ENCODE measurements at regions not wholly inside any gene's neighbourhood (a gene's known extent, or its start where the extent isn't known, plus 50 kb on each side); places are given as distances from the start of the nearest gene placed in this dataset.

- Mint-ChIP-seq H3K4me3 (no peak overlapping the region), H3K4me1 (no peaks in the 10 kb centered on the region), H3K27me3 (no peaks in the 10 kb centered on the region), H3K27ac (no peak overlapping the region), H3K36me3 (ENCODE audit: low read depth) (no peaks in the 10 kb centered on the region), H3K9me3 (no peaks in the 10 kb centered on the region)
- CTCF ChIA-PET, result no interaction called here
- POLR2A ChIA-PET, result no interaction called here
- no peak for DNase-seq
Observed at GRCh38 chr1:194709439-194709838, 1523.0 kb upstream of the B3GALT2 start.

DNA sequence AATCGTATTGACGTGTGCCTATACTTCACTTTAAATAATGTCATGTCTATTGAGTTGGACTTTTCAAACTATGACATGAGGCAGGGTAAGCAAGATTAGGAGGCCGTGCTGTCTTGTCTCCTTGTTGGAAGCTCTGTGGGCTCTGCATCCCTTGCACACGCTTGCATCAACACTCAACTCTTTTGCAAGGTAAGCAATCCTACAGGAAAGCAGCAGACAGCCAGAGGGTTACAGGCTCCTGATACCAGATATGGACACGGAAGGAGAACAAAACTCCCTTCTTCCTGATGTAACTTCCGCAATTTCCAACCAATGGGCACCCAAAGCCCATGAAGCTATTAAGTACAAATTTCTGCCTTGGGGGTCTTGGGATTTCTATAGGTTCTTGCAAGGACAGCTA, 1520.7 kb upstream of the B3GALT2 start:
- Mint-ChIP-seq H3K27me3 (no peaks in the 10 kb centered on the region), H3K4me1 (no peaks in the 10 kb centered on the region), H3K4me3 (no peak overlapping the region), H3K27ac (no peak overlapping the region), H3K9me3 (no peaks in the 10 kb centered on the region), H3K36me3 (ENCODE audit: low read depth) (no peaks in the 10 kb centered on the region)
- DNase-seq, result no peak
- POLR2A ChIA-PET, result no interaction called here
- CTCF ChIA-PET, result no interaction called here

GRCh38 chr1:194705123-194705854, 1518.9 kb upstream of the B3GALT2 start:
- DNase-seq, result no peak
- Mint-ChIP-seq H3K27ac (no peak overlapping the region), H3K4me1 (no peaks in the 10 kb centered on the region), H3K36me3 (ENCODE audit: low read depth) (no peaks in the 10 kb centered on the region), H3K4me3 (no peak overlapping the region), H3K27me3 (no peaks in the 10 kb centered on the region), H3K9me3 (no peaks in the 10 kb centered on the region)
- ChIA-PET POLR2A (no interaction called here), CTCF (no interaction called here)

GRCh38 chr1:194698908-194699318, 1512.5 kb upstream of the B3GALT2 start:
- Mint-ChIP-seq H3K27me3 (no peaks in the 10 kb centered on the region), H3K4me3 (no peak overlapping the region), H3K4me1 (no peaks in the 10 kb centered on the region), H3K27ac (no peak overlapping the region), H3K9me3 (no peaks in the 10 kb centered on the region), H3K36me3 (ENCODE audit: low read depth) (no peaks in the 10 kb centered on the region)
- POLR2A ChIA-PET, result no interaction called here
- CTCF ChIA-PET, result no interaction called here
- no peak for DNase-seq

- Mint-ChIP-seq H3K27ac (no peak overlapping the region), H3K36me3 (ENCODE audit: low read depth) (no peaks in the 10 kb centered on the region), H3K9me3 (no peaks in the 10 kb centered on the region), H3K4me1 (no peaks in the 10 kb centered on the region), H3K27me3 (no peaks in the 10 kb centered on the region), H3K4me3 (no peak overlapping the region)
- DNase-seq, result no peak
- CTCF ChIA-PET, result no interaction called here
- POLR2A ChIA-PET, result no interaction called here
Observed at GRCh38 chr1:194693244-194693643, 1506.8 kb upstream of the B3GALT2 start.

DNA sequence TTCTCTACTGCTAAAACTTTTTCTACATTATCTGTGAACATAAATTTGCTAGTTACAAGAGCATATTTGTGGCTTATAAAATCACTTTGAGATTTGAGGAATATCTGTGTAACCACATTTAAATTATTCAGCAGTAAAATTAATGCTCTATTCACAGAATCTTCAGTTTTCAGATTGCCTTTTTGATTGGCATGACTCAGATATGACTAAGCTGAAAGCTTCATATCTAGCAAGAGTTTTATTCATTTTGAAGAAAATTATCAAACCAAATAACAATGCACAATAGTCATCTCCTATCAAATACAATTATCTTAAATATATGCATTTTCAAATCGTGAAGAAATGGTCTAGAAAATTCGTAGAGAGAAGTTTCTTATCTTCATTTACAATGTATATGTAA, 1498.2 kb upstream of the B3GALT2 start:
- Mint-ChIP-seq H3K36me3 (ENCODE audit: low read depth) (no peaks in the 10 kb centered on the region), H3K27ac (no peak overlapping the region), H3K27me3 (no peaks in the 10 kb centered on the region), H3K4me1 (no peaks in the 10 kb centered on the region), H3K9me3 (peaks cover 2% of the 10 kb centered on the region), H3K4me3 (no peak overlapping the region)
- CTCF ChIA-PET, result no interaction called here
- no peak for DNase-seq
- POLR2A ChIA-PET, result no interaction called here

GRCh38 chr1:194658090-194658439, 1471.7 kb upstream of the B3GALT2 start:
- H3K36me3 Mint-ChIP-seq (ENCODE audit: low read depth), result no peaks in the 10 kb centered on the region

GRCh38 chr1:194654956-194655355, 1468.5 kb upstream of the B3GALT2 start:
- Mint-ChIP-seq H3K27ac (no peak overlapping the region), H3K4me3 (no peak overlapping the region), H3K36me3 (ENCODE audit: low read depth) (no peaks in the 10 kb centered on the region), H3K4me1 (no peaks in the 10 kb centered on the region), H3K9me3 (no peaks in the 10 kb centered on the region), H3K27me3 (no peaks in the 10 kb centered on the region)
- DNase-seq, result no peak
- POLR2A ChIA-PET, result no interaction called here
- CTCF ChIA-PET, result no interaction called here

More at GRCh38 chr1:194658090-194658439, 1471.7 kb upstream of the B3GALT2 start:
- Mint-ChIP-seq H3K27me3 (no peaks in the 10 kb centered on the region), H3K9me3 (no peaks in the 10 kb centered on the region), H3K4me3 (no peak overlapping the region), H3K27ac (no peak overlapping the region), H3K4me1 (no peaks in the 10 kb centered on the region)
- POLR2A ChIA-PET, result no interaction called here
- CTCF ChIA-PET, result no interaction called here
- DNase-seq, result no peak

- Mint-ChIP-seq H3K4me1 (no peaks in the 10 kb centered on the region), H3K27me3 (no peaks in the 10 kb centered on the region), H3K9me3 (no peaks in the 10 kb centered on the region), H3K36me3 (ENCODE audit: low read depth) (no peaks in the 10 kb centered on the region), H3K27ac (no peak overlapping the region), H3K4me3 (no peak overlapping the region)
- ChIA-PET POLR2A (no interaction called here), CTCF (no interaction called here)
- DNase-seq, result no peak
Observed at GRCh38 chr1:194653385-194653784, 1467.0 kb upstream of the B3GALT2 start.

DNA sequence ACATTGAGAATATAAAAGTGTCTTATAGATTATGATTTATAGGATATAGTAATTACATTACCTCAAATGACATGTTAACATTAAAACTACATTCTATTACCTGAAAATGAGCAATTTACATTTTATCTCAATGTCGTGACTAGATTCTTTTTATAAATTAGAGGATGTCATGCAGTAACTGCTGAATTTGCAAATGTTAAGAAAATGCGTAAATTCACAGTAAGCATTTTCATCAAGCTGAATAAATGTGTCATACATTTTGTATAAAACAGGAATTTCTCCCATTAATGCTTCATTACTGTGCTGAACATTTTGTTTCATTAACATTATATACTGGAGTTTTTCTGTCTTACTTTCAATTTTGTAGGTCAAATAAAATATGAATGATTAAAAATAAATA, 1460.7 kb upstream of the B3GALT2 start:
- no peaks in the 10 kb centered on the region for H3K27me3 Mint-ChIP-seq
- H3K4me1 Mint-ChIP-seq, result no peaks in the 10 kb centered on the region
- no peak for DNase-seq
- H3K4me3 Mint-ChIP-seq, result no peak overlapping the region
- ChIA-PET POLR2A (no interaction called here), CTCF (no interaction called here)
- H3K36me3 Mint-ChIP-seq (ENCODE audit: low read depth), result no peaks in the 10 kb centered on the region
- no peak overlapping the region for H3K27ac Mint-ChIP-seq
- H3K9me3 Mint-ChIP-seq, result no peaks in the 10 kb centered on the region

- Mint-ChIP-seq H3K4me3 (no peak overlapping the region), H3K27me3 (no peaks in the 10 kb centered on the region), H3K9me3 (no peaks in the 10 kb centered on the region), H3K36me3 (ENCODE audit: low read depth) (no peaks in the 10 kb centered on the region), H3K4me1 (no peaks in the 10 kb centered on the region), H3K27ac (no peak overlapping the region)
- DNase-seq, result no peak
- ChIA-PET CTCF (no interaction called here), POLR2A (no interaction called here)
Observed at GRCh38 chr1:194644528-194644927, 1458.1 kb upstream of the B3GALT2 start.

DNA sequence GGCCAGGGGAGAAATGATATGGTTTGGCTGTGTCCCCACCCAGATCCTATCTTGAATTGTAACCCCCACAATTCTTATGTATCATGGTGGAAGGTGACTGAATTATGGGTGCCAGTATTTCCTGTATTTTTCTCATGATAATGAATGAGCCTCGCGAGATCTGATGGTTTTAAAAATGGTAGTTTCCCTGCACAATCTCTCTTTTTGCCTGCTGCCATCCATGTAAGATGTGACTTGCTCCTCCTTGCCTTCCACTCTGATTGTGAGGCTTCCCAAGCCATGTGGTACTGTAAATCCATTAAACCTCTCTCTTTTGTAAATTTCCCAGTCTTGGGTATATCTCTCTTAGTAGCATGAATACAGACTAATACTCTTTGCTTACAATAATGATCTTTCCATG, 1453.9 kb upstream of the B3GALT2 start:
- H3K27me3 Mint-ChIP-seq, result no peaks in the 10 kb centered on the region
- no peaks in the 10 kb centered on the region for H3K4me1 Mint-ChIP-seq
- no peak for DNase-seq
- H3K27ac Mint-ChIP-seq, result no peak overlapping the region
- POLR2A ChIA-PET, result no interaction called here
- CTCF ChIA-PET, result no interaction called here
- H3K4me3 Mint-ChIP-seq, result no peak overlapping the region
- H3K36me3 Mint-ChIP-seq (ENCODE audit: low read depth), result no peaks in the 10 kb centered on the region
- H3K9me3 Mint-ChIP-seq, result no peaks in the 10 kb centered on the region

DNA sequence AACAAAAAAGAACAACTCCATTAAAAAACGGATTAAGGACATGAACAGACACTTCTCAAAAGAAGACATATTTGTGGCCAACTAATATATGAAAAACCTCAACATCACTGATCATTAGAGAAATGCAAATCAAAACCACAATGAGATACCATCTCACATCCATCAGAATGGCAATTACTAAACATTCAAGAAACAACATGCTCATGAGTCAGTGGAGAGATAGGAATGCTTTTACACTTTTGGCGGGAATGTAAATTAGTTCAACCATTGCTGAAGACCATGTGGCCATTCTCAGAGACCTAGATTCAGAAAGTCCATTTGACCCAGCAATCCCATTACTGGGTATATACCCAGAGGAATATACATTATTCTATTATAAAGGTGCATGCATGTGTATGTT, 1442.6 kb upstream of the B3GALT2 start:
- ChIA-PET CTCF (no interaction called here), POLR2A (no interaction called here)
- no peak for DNase-seq
- Mint-ChIP-seq H3K36me3 (ENCODE audit: low read depth) (no peaks in the 10 kb centered on the region), H3K27ac (no peak overlapping the region), H3K9me3 (no peaks in the 10 kb centered on the region), H3K4me1 (no peaks in the 10 kb centered on the region), H3K27me3 (no peaks in the 10 kb centered on the region), H3K4me3 (no peak overlapping the region)

- POLR2A ChIA-PET, result no interaction called here
- Mint-ChIP-seq H3K9me3 (no peaks in the 10 kb centered on the region), H3K4me3 (no peak overlapping the region), H3K36me3 (ENCODE audit: low read depth) (no peaks in the 10 kb centered on the region), H3K4me1 (no peaks in the 10 kb centered on the region), H3K27ac (no peak overlapping the region), H3K27me3 (no peaks in the 10 kb centered on the region)
- CTCF ChIA-PET, result no interaction called here
- DNase-seq, result no peak
Observed at GRCh38 chr1:194624833-194625232, 1438.4 kb upstream of the B3GALT2 start.

GRCh38 chr1:194618101-194618500, 1431.7 kb upstream of the B3GALT2 start:
- H3K36me3 Mint-ChIP-seq (ENCODE audit: low read depth), result no peaks in the 10 kb centered on the region
- H3K27ac Mint-ChIP-seq, result no peak overlapping the region
- no peak overlapping the region for H3K4me3 Mint-ChIP-seq
- no peaks in the 10 kb centered on the region for H3K4me1 Mint-ChIP-seq
- POLR2A ChIA-PET, result no interaction called here
- no peaks in the 10 kb centered on the region for H3K27me3 Mint-ChIP-seq
- DNase-seq, result no peak
- CTCF ChIA-PET, result no interaction called here
- no peaks in the 10 kb centered on the region for H3K9me3 Mint-ChIP-seq
